T-helper 17 cell (primary cell): ENCODE measurements at regions not wholly inside any gene's neighbourhood (a gene's known extent, or its start where the extent isn't known, plus 50 kb on each side); places are given as distances from the start of the nearest gene placed in this dataset.

Experiments
- ATAC-seq: fragments of 150-1000 bp; cut with Tn5 transposase; 2 replicates; pipeline ENCODE4 v1.10.0; 2021; ENCODE audit warnings: mild to moderate bottlenecking, moderate library complexity
- DNase-seq, 3 donors: peaks; one replicate each; pipeline versions ENCODE4 v3.0.0 to v3.0.0-alpha.2; 2020 to 2021
- H3K9me3 ChIP-seq: one replicate; pipeline ENCODE4 v1.7.0; 2013; ENCODE audit warnings: low read length, mild to moderate bottlenecking; ENCODE audit not compliant: control insufficient read depth, poor library complexity, severe bottlenecking
- H3K27ac Mint-ChIP-seq: one replicate; pipeline ENCODE4 v1.8.0; 2022; ENCODE audit warnings: mild to moderate bottlenecking, moderate library complexity, mixed read lengths
- H3K27me3 Mint-ChIP-seq: one replicate; pipeline ENCODE4 v1.8.0; 2022; ENCODE audit warnings: mixed read lengths
- H3K36me3 Mint-ChIP-seq: one replicate; pipeline ENCODE4 v1.8.0; 2022; ENCODE audit warnings: low read depth, mixed read lengths
- H3K4me1 Mint-ChIP-seq: one replicate; pipeline ENCODE4 v1.8.0; 2022; ENCODE audit warnings: mild to moderate bottlenecking, mixed read lengths
- H3K4me3 Mint-ChIP-seq: one replicate; pipeline ENCODE4 v1.8.0; 2022; ENCODE audit warnings: mild to moderate bottlenecking, moderate library complexity, mixed read lengths

- Mint-ChIP-seq H3K4me1 (no peaks in the 10 kb centered on the region), H3K4me3 (no peak overlapping the region), H3K36me3 (no peaks in the 10 kb centered on the region)
Observed at GRCh38 chr16:52861614-52862022, 191.1 kb downstream of the CHD9NB start.

GRCh38 chr16:52855463-52855862 is 197.2 kb downstream of the CHD9NB start:
- no peak for DNase-seq
- peaks cover 3% of the 10 kb centered on the region for H3K9me3 ChIP-seq
- H3K4me1 Mint-ChIP-seq, result no peaks in the 10 kb centered on the region
- no peaks in the 10 kb centered on the region for H3K27me3 Mint-ChIP-seq
- no peak overlapping the region for H3K27ac Mint-ChIP-seq
- no peaks in the 10 kb centered on the region for H3K36me3 Mint-ChIP-seq
- H3K4me3 Mint-ChIP-seq, result no peak overlapping the region
- no peak for ATAC-seq

More at GRCh38 chr16:52861614-52862022, 191.1 kb downstream of the CHD9NB start:
- DNase-seq (no peak), ATAC-seq (no peak)
- H3K9me3 ChIP-seq, result no peaks in the 10 kb centered on the region
- no peaks in the 10 kb centered on the region for H3K27me3 Mint-ChIP-seq
- H3K27ac Mint-ChIP-seq, result no peak overlapping the region

GRCh38 chr16:52852978-52853377 is 199.7 kb downstream of the CHD9NB start:
- no peaks in the 10 kb centered on the region for H3K4me1 Mint-ChIP-seq
- H3K27me3 Mint-ChIP-seq, result no peaks in the 10 kb centered on the region
- H3K27ac Mint-ChIP-seq, result no peak overlapping the region
- peaks cover 3% of the 10 kb centered on the region for H3K9me3 ChIP-seq
- no peak for DNase-seq
- ATAC-seq, result no peak
- H3K36me3 Mint-ChIP-seq, result no peaks in the 10 kb centered on the region
- H3K4me3 Mint-ChIP-seq, result no peak overlapping the region

GRCh38 chr16:52851211-52851740 is 201.4 kb downstream of the CHD9NB start:
- Mint-ChIP-seq H3K27me3 (no peaks in the 10 kb centered on the region), H3K36me3 (no peaks in the 10 kb centered on the region), H3K4me3 (no peak overlapping the region), H3K27ac (no peak overlapping the region), H3K4me1 (no peaks in the 10 kb centered on the region)
- peaks cover 3% of the 10 kb centered on the region for H3K9me3 ChIP-seq
- DNase-seq (no peak), ATAC-seq (no peak)

- Mint-ChIP-seq H3K4me3 (no peak overlapping the region), H3K27ac (no peak overlapping the region), H3K4me1 (no peaks in the 10 kb centered on the region), H3K27me3 (peaks cover 6% of the 10 kb centered on the region), H3K36me3 (no peaks in the 10 kb centered on the region)
- DNase-seq (no peak), ATAC-seq (no peak)
- H3K9me3 ChIP-seq, result no peaks in the 10 kb centered on the region
Observed at GRCh38 chr16:52843381-52843780, 209.3 kb downstream of the CHD9NB start.

- ATAC-seq (no peak), DNase-seq (no peak)
- Mint-ChIP-seq H3K27ac (no peak overlapping the region), H3K27me3 (no peaks in the 10 kb centered on the region), H3K4me3 (no peak overlapping the region), H3K4me1 (no peaks in the 10 kb centered on the region), H3K36me3 (no peaks in the 10 kb centered on the region)
- no peaks in the 10 kb centered on the region for H3K9me3 ChIP-seq
Observed at GRCh38 chr16:52837251-52837650, 215.4 kb downstream of the CHD9NB start.

GRCh38 chr16:52834736-52835465 is 217.8 kb downstream of the CHD9NB start:
- no peaks in the 10 kb centered on the region for H3K9me3 ChIP-seq
- H3K36me3 Mint-ChIP-seq, result no peaks in the 10 kb centered on the region
- ATAC-seq (no peak), DNase-seq (no peak)
- H3K4me3 Mint-ChIP-seq, result no peak overlapping the region
- no peak overlapping the region for H3K27ac Mint-ChIP-seq
- H3K27me3 Mint-ChIP-seq, result no peaks in the 10 kb centered on the region
- H3K4me1 Mint-ChIP-seq, result no peaks in the 10 kb centered on the region

GRCh38 chr16:52832771-52833170 is 219.9 kb downstream of the CHD9NB start:
- Mint-ChIP-seq H3K36me3 (no peaks in the 10 kb centered on the region), H3K27ac (no peak overlapping the region)

GRCh38 chr16:52827456-52827855 is 225.2 kb downstream of the CHD9NB start:
- Mint-ChIP-seq H3K27ac (no peak overlapping the region), H3K4me3 (no peak overlapping the region), H3K27me3 (no peaks in the 10 kb centered on the region), H3K4me1 (no peaks in the 10 kb centered on the region), H3K36me3 (no peaks in the 10 kb centered on the region)
- no peaks in the 10 kb centered on the region for H3K9me3 ChIP-seq
- no peak for ATAC-seq
- no peak for DNase-seq

More at GRCh38 chr16:52832771-52833170, 219.9 kb downstream of the CHD9NB start:
- DNase-seq, result no peak
- ATAC-seq, result no peak
- Mint-ChIP-seq H3K27me3 (no peaks in the 10 kb centered on the region), H3K4me3 (no peak overlapping the region), H3K4me1 (no peaks in the 10 kb centered on the region)
- no peaks in the 10 kb centered on the region for H3K9me3 ChIP-seq

- no peak for ATAC-seq
- Mint-ChIP-seq H3K4me1 (no peaks in the 10 kb centered on the region), H3K4me3 (no peak overlapping the region), H3K36me3 (no peaks in the 10 kb centered on the region), H3K27ac (no peak overlapping the region), H3K27me3 (no peaks in the 10 kb centered on the region)
- no peaks in the 10 kb centered on the region for H3K9me3 ChIP-seq
- no peak for DNase-seq
Observed at GRCh38 chr16:52825892-52826291, 226.8 kb downstream of the CHD9NB start.

GRCh38 chr16:52819808-52820207 is 232.9 kb downstream of the CHD9NB start:
- H3K36me3 Mint-ChIP-seq, result no peaks in the 10 kb centered on the region
- ATAC-seq, result no peak
- no peaks in the 10 kb centered on the region for H3K27me3 Mint-ChIP-seq
- H3K9me3 ChIP-seq, result no peaks in the 10 kb centered on the region
- H3K4me3 Mint-ChIP-seq, result no peak overlapping the region
- H3K4me1 Mint-ChIP-seq, result no peaks in the 10 kb centered on the region
- no peak for DNase-seq
- no peak overlapping the region for H3K27ac Mint-ChIP-seq

- H3K9me3 ChIP-seq, result no peaks in the 10 kb centered on the region
- DNase-seq (no peak), ATAC-seq (no peak)
- H3K4me1 Mint-ChIP-seq, result no peaks in the 10 kb centered on the region
- no peak overlapping the region for H3K4me3 Mint-ChIP-seq
- H3K36me3 Mint-ChIP-seq, result no peaks in the 10 kb centered on the region
- H3K27me3 Mint-ChIP-seq, result no peaks in the 10 kb centered on the region
- H3K27ac Mint-ChIP-seq, result no peak overlapping the region
Observed at GRCh38 chr16:52819405-52819804, 233.3 kb downstream of the CHD9NB start.

- Mint-ChIP-seq H3K27ac (no peak overlapping the region), H3K4me3 (no peak overlapping the region), H3K36me3 (no peaks in the 10 kb centered on the region), H3K4me1 (no peaks in the 10 kb centered on the region), H3K27me3 (no peaks in the 10 kb centered on the region)
- H3K9me3 ChIP-seq, result no peaks in the 10 kb centered on the region
- ATAC-seq (no peak), DNase-seq (no peak)
Observed at GRCh38 chr16:52817696-52818095, 235.0 kb downstream of the CHD9NB start.

GRCh38 chr16:52816993-52817392 is 235.7 kb downstream of the CHD9NB start:
- H3K4me3 Mint-ChIP-seq, result no peak overlapping the region
- no peaks in the 10 kb centered on the region for H3K4me1 Mint-ChIP-seq
- ATAC-seq (no peak), DNase-seq (no peak)
- no peaks in the 10 kb centered on the region for H3K27me3 Mint-ChIP-seq
- no peaks in the 10 kb centered on the region for H3K9me3 ChIP-seq
- no peaks in the 10 kb centered on the region for H3K36me3 Mint-ChIP-seq
- H3K27ac Mint-ChIP-seq, result no peak overlapping the region
